ENCODE measurements at regions not wholly inside any gene's neighbourhood (a gene's known extent, or its start where the extent isn't known, plus 50 kb on each side); places are given as distances from the start of the nearest gene placed in this dataset.

DNA sequence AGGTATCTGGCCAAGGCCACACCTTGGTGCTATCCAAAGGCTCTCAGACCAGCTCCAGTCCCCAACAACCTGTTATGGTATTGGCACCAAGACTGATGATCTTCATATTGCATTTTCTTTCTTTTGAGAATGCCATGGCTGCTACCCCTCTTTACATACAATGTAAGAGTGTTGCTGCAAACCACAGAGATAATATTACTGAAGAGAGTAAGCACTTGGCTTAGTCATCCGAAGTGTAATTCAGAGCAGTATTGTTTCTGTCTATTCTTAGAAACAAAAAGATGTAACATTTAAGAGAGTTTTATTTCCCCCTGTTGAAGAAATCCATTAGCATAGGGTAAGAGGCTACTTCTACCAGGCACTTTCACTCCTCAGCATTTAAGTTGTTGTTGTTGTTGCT, 212.5 kb downstream of the C6orf118 start:
- TF ChIP-seq CTCF (IDR thresholded peaks at IDR 0.05 in 4 of 5, conservative IDR thresholded peaks at IDR 0.05 in 1 of 5) (no peak), POLR2A (IDR thresholded peaks at IDR 0.05) (no peak)

Data from gastrocnemius medialis (tissue), 4 donors.